WTC11 (cell line): ENCODE measurements at regions not wholly inside any gene's neighbourhood (a gene's known extent, or its start where the extent isn't known, plus 50 kb on each side); places are given as distances from the start of the nearest gene placed in this dataset.

Source experiments
- NFYB ChIP-seq: sonication (generic); formaldehyde crosslinking; conservative IDR thresholded peaks from 2 replicates; pipeline ENCODE4 v1.8.0; 2022; ENCODE audit warnings: low read depth, missing genetic modification reagents
- TP53 ChIP-seq: sonication (generic); formaldehyde crosslinking; IDR thresholded peaks from 2 replicates; pipeline ENCODE4 v1.8.1; 2023; ENCODE audit warnings: mild to moderate bottlenecking, missing genetic modification reagents
- ZBTB21 ChIP-seq: sonication (generic); formaldehyde crosslinking; IDR thresholded peaks from 2 replicates; pipeline ENCODE4 v1.8.1; 2023; ENCODE audit warnings: mild to moderate bottlenecking, missing genetic modification reagents, borderline replicate concordance
- TF ChIP-seq, protein P1 (sequence below): fragments of 200-600 bp; IDR thresholded peaks from 2 replicates; pipeline ENCODE4 v1.8.0; 2022; ENCODE audit warnings: antibody characterized with exemption
- TF ChIP-seq, protein P2 (sequence below): sonication (generic); formaldehyde crosslinking; IDR thresholded peaks from 2 replicates; pipeline ENCODE4 v1.8.0; 2022; ENCODE audit warnings: mild to moderate bottlenecking, missing genetic modification reagents
- TF ChIP-seq, protein P3 (sequence below): fragments of 250-450 bp; sonication (Bioruptor Pico); conservative IDR thresholded peaks from 2 replicates; pipeline ENCODE4 v1.9.0; 2021; ENCODE audit warnings: mild to moderate bottlenecking
- TF ChIP-seq, protein P4 (sequence below): sonication (generic); formaldehyde crosslinking; IDR thresholded peaks from 2 replicates; pipeline ENCODE4 v1.8.1; 2023; ENCODE audit warnings: mild to moderate bottlenecking, missing genetic modification reagents

DNA sequence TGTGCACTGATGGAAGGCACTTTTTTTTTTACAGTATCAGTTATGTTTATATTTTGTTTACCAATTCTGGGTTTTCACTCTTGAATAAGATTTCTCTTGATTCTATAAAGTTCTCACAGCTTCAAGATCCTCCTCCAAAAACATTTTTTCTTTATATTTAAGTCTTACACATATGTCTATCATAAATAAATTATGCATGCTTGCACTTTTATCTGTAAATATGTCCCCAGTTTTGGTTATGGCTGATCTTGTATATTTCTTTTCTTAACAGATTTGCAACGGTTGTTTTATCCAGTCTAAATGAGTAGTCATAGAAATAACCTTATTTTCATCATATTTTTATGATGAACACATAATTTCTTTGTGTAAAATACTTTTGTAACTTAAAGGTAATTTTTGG is 1456.5 kb downstream of the MRPL39 start:
- TF ChIP-seq TP53 (CRISPR knock-in tag) (no peak), NFYB (CRISPR knock-in tag) (no peak), ZBTB21 (CRISPR knock-in tag) (no peak)
- TF ChIP-seq, protein P1, sequence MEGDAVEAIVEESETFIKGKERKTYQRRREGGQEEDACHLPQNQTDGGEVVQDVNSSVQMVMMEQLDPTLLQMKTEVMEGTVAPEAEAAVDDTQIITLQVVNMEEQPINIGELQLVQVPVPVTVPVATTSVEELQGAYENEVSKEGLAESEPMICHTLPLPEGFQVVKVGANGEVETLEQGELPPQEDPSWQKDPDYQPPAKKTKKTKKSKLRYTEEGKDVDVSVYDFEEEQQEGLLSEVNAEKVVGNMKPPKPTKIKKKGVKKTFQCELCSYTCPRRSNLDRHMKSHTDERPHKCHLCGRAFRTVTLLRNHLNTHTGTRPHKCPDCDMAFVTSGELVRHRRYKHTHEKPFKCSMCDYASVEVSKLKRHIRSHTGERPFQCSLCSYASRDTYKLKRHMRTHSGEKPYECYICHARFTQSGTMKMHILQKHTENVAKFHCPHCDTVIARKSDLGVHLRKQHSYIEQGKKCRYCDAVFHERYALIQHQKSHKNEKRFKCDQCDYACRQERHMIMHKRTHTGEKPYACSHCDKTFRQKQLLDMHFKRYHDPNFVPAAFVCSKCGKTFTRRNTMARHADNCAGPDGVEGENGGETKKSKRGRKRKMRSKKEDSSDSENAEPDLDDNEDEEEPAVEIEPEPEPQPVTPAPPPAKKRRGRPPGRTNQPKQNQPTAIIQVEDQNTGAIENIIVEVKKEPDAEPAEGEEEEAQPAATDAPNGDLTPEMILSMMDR, result no peak
- TF ChIP-seq, protein P2, sequence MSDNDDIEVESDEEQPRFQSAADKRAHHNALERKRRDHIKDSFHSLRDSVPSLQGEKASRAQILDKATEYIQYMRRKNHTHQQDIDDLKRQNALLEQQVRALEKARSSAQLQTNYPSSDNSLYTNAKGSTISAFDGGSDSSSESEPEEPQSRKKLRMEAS (CRISPR knock-in tag), result no peak
- TF ChIP-seq, protein P3, sequence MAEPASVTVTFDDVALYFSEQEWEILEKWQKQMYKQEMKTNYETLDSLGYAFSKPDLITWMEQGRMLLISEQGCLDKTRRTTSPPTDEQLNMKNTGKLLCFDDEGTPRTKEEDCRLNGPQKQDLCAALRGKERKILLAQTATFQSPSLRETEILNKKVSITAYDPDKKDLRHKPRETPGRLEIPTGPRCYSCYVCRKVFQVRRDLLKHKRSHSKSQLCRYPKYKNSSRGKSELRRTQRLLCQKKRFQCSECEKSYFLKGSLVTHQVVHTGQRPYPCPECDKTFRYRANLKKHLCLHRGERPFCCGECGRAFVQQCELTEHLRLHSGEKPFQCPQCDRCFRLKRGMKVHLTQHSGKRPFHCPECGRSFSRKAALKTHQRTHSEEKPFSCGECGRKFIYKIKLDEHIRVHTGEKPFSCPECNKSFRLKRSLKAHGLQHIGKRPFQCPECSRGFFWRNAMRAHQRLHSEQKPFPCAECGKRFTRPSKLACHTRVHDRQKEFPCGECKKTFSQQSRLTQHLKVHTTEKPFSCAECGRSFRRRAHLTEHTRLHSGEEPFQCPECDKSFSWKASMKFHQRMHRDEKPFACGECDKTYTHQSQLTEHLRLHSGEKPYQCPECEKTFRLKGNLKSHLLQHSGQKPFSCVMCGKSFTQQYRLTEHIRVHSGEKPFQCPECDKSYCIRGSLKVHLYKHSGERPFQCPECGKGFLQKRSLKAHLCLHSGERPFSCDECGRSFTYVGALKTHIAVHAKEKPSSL, result no peak
- TF ChIP-seq, protein P4, sequence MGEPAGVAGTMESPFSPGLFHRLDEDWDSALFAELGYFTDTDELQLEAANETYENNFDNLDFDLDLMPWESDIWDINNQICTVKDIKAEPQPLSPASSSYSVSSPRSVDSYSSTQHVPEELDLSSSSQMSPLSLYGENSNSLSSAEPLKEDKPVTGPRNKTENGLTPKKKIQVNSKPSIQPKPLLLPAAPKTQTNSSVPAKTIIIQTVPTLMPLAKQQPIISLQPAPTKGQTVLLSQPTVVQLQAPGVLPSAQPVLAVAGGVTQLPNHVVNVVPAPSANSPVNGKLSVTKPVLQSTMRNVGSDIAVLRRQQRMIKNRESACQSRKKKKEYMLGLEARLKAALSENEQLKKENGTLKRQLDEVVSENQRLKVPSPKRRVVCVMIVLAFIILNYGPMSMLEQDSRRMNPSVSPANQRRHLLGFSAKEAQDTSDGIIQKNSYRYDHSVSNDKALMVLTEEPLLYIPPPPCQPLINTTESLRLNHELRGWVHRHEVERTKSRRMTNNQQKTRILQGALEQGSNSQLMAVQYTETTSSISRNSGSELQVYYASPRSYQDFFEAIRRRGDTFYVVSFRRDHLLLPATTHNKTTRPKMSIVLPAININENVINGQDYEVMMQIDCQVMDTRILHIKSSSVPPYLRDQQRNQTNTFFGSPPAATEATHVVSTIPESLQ (CRISPR knock-in tag), result no peak
